GM19193 (cell line): ENCODE measurements at regions not wholly inside any gene's neighbourhood (a gene's known extent, or its start where the extent isn't known, plus 50 kb on each side); places are given as distances from the start of the nearest gene placed in this dataset.

ENCODE experiments used
- POLR2A ChIP-seq: IDR thresholded peaks from 4 replicates; pipeline ENCODE4 v1.6.1; 2011; ENCODE audit not compliant: insufficient read depth, insufficient read length; ENCODE audit errors: extremely low read depth

- TF ChIP-seq POLR2A: no peak
These were observed 180.3 kb upstream of the E2F8 start for GRCh38 chr11:19420868-19421533.

DNA sequence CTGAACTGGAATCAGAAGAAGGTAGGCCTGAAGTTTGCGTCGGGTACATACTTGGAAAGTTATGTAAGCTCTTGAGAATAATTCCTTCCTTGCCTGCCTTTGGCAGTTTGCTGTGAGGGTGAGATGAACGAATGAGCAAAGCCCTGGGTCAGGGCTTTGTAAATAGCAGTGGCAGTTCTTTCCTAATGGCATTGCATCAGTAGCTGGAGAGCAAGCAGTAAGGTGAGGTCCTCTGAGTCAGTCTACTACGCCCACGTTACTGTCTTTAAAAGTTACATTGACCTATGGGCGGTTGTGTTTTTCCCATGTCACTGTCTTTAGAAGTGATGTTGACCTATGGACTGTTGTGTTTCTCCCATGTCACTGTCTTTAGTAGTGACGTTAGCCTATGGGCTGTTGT is 179.1 kb upstream of the E2F8 start:
- TF ChIP-seq POLR2A: no peak

GRCh38 chr11:19419021-19419750 is 178.4 kb upstream of the E2F8 start:
- TF ChIP-seq POLR2A: no peak

- no peak for TF ChIP-seq POLR2A
These were observed 177.5 kb upstream of the E2F8 start for GRCh38 chr11:19418221-19418620.

- TF ChIP-seq POLR2A: no peak
These were observed 169.3 kb upstream of the E2F8 start for GRCh38 chr11:19410032-19410431.

DNA sequence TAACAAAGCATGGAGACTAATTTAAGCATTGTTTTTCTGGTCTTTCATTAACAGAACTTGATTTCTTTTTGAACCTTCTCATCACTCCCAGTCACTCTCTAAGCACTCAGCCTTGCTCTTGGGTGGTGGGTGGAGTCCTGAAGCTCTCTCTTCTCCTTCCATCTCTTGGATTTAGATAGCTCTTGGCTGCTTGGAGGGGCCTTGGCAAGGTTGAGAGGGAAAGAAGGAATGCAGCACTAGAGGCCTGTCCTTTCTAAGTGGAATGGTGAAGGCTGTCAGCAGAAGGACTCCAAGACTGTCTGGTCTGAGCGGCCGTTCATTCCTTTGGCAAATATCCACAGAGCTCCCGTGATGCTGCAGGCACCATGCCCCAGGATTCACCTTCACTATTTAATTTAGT is 168.6 kb upstream of the E2F8 start:
- no peak for TF ChIP-seq POLR2A

- TF ChIP-seq POLR2A: no peak
These were observed 167.0 kb upstream of the E2F8 start for GRCh38 chr11:19407677-19408270.

GRCh38 chr11:19405966-19406365 is 165.2 kb upstream of the E2F8 start:
- TF ChIP-seq POLR2A: no peak

DNA sequence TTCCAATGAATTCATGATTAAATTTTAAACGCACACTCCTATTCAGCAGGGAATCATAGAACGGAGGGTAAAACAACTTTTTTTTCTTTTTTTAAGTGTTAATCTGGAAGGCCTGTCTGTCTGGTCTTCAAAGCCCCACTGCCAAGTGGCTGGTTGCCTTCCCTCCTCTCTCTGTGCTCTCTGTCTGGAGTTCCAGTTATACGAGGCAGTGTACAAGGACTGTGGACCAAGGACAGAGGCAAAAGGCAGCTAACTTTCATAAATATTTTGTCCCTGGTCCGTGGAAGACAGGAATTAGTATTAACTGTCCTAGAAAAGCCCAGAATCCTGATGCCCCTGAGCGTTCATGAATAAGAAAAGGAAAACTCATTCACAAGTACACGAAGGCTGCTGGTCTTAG is 164.0 kb upstream of the E2F8 start:
- TF ChIP-seq POLR2A: no peak

DNA sequence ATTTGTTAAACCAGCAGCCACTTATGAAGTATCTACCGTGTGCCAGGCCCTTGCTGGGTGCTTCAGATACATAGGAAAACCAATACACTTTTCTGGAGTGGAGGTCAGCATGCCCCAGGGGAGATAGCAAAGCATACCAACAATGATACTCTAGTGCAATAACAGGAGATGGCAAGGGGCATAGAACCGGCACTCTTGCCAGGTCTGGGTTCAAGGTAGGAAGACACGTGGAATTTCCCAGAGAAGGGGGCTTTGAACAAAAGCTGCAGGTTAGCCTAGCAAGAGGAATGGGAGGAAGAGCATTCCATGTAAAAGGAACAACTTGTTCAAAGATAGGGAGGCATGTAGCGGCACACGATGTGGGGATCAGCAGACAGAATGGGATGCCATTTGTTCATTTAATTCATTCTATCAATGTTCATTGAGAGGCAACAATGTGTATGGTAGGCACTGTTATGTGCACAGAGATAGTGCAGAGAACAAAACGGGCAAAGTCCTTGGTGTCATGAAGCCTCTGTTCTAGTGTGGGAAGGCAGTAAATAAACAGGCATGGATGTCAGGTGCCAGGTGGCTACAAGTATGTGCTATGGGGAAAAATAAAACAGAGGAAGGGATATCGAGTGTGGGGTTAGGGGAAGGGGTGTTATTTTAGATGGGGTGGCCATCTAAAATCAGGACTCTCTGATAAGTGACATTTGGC is 162.6 kb upstream of the E2F8 start:
- no peak for TF ChIP-seq POLR2A

DNA sequence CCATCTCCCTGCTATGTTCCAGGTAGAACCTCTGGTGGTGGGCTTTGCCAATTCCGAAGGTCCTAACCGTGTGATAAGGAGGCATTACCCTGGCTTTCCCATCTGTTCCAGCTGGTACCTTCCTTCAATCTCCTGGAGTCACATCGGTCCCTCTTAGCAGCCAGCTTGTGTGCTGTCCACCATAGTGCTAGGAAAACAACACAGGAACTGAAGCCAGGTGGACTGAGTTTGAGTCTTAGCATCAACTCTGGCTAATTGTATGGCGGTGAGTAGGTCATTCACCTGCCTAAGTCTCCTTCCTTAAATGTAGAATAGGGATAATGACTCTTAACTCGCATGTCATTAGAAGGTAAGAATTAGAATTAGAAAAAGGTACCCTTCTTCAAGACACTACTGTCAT is 159.6 kb upstream of the E2F8 start:
- TF ChIP-seq POLR2A: no peak

DNA sequence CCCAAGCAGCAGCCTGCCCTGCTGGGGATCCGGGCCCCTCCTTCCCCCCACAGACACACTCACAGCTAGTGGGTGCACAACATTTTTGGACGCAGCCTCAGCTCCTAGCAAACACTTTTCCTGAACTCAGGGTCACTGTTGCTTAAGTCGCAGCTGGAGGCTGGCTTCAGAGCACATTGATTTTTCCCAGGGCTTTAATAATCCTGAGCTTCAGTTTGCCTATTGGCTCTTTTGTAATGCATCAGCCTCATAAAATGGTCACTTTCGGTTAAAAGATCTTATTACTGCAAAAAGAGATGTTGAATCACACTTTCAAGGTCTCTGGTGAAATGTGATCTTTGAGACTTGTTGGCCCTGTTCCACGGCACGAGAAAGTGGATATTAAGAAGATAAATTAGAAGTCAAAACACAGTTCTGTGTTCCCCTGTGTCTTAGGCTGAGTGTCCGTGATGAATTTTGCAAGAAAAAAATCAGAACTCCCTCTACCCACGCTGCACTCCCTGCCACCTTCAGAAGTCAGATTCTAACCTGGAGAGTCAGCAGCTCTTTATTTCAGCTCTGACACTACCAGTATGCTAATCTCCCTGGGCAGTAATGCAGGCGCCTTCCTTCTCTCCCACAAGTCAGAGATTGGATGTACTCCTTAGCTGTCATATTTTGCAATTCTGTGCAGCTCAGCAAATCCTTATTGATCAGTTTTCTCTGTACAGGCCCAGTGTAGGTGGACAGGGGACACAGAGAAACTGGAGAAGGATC is 158.2 kb upstream of the E2F8 start:
- no peak for TF ChIP-seq POLR2A

GRCh38 chr11:19398273-19398672 is 157.5 kb upstream of the E2F8 start:
- no peak for TF ChIP-seq POLR2A

GRCh38 chr11:19395050-19395449 is 154.3 kb upstream of the E2F8 start:
- TF ChIP-seq POLR2A: no peak

DNA sequence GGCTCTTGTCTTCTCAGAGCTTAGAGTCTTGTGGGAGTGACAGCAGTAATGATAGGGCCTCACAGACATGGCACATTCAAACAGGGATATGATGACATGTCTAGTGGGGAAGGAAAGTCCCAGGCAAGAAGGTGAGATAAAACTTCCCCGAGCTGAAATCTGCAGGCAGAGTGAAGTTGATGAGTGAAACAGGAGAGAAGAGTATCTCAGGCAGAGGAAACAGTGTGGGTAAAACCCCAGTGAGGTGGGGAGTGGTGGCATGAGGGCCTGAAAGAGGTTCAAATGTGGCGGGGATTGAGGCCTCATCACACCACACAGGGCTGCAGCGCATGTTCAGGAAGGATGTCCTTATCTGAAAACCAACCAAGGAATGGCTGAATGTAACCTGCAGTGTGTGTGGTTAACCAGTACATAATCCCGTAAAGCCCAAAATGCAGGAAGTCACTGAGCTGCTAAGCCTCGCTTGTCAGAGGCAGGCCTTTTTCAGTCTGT is 153.8 kb upstream of the E2F8 start:
- TF ChIP-seq POLR2A: no peak
